ENCODE measurements at regions not wholly inside any gene's neighbourhood (a gene's known extent, or its start where the extent isn't known, plus 50 kb on each side); places are given as distances from the start of the nearest gene placed in this dataset.

DNA sequence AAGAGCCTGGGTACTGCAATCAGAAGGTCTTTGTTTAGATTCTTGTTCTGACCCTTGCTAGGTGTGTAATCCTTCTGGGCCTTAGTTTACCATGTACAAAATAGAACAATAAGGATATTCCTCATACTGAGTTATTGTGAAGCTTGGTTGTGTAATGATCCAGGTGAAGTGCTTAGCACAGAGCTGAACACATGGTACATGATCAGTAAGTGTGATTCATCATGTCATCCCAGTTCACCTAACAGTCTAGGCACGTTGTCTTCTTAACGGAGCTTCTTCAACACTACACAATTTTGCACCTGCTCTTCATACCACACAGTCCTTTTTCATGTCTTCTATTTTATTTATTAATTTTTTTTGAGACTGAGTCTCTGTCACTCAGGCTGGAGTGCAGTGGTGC is 234.3 kb upstream of the TENM4 start:
- Histone ChIP-seq H3K9ac (ENCODE audit: insufficient read depth, low read depth, low read length) (no peak overlapping the region), H3K4me3 (replicated peaks in 1 of 3; ENCODE audit: insufficient read depth in 1 of 3, low read depth in 2 of 3, low read length in 3 of 3) (no peak overlapping the region), H3K27me3 (ENCODE audit: control insufficient read depth in 1 of 2, insufficient read depth in 2 of 2, low read length in 2 of 2) (no peaks in the 10 kb centered on the region), H3K9me3 (ENCODE audit: low read length) (no peaks in the 10 kb centered on the region), H2AFZ (ENCODE audit: low read length) (no peak overlapping the region), H4K20me1 (ENCODE audit: insufficient read depth, low read length) (no peaks in the 10 kb centered on the region), H3K4me1 (ENCODE audit: insufficient read depth, low read length) (no peaks in the 10 kb centered on the region), H3K79me2 (ENCODE audit: insufficient read depth, low read length) (no peaks in the 10 kb centered on the region), H3K4me2 (ENCODE audit: low read depth, low read length) (no peak overlapping the region), H3K27ac (ENCODE audit: extremely low read length, insufficient read depth, low read length) (no peak overlapping the region), H3K36me3 (replicated peaks in 1 of 2; ENCODE audit: control insufficient read depth in 1 of 2, insufficient read depth in 2 of 2, low read length in 2 of 2) (no peaks in the 10 kb centered on the region)
- TF ChIP-seq ATF2 (CRISPR knock-in tag; IDR thresholded peaks at IDR 0.05) (no peak), ZNF407 (CRISPR knock-in tag; IDR thresholded peaks at IDR 0.05; ENCODE audit: not compliant biosample characterization) (no peak)
- FAIRE-seq: no peak
- no peak for ATAC-seq
- intact Hi-C loops (cut with micrococcal nuclease; ENCODE audit: unreplicated experiment) (no loop called here), in situ Hi-C loops (cut with HindIII; ENCODE audit: extremely low pct_ligation_motif_present, low pct_unique_long_range_greater_than_20kb) (no loop called here)
- no TSS peak for BruUV-seq (replicated peaks)
- DNase-seq (ENCODE audit: low spot score): no peak
- 0% methylated on average over 2 of the region's 2 CpGs for WGBS (ENCODE audit: low lambda C conversion rate)
- POLR2A ChIA-PET: no interaction called here
- CTCF ChIA-PET (ENCODE audit: low intra/inter-chr PET ratio, low total read pairs): no interaction called here
